IMR-90 (cell line): ENCODE measurements at regions not wholly inside any gene's neighbourhood (a gene's known extent, or its start where the extent isn't known, plus 50 kb on each side); places are given as distances from the start of the nearest gene placed in this dataset.

Experiments used
- ATAC-seq: fragments of 200-7000 bp; cut with Tn5 transposase; 2 replicates; pipeline ENCODE4 v1.9.1; 2020; ENCODE audit warnings: low read depth, mild to moderate bottlenecking, moderate library complexity
- BruUV-seq: library from RNA; stranded (reverse); fragments of 400-500 nt; replicated peaks from 2 replicates; lab custom pipeline; 2021; lab: Mats Ljungman, UMichigan
- CTCF ChIA-PET: fragments of 300-600 bp; formaldehyde crosslinking; extraction: SDS; loops from one replicate; lab custom pipeline; 2021; ENCODE audit warnings: antibody characterized with exemption; lab: Yijun Ruan, JAX
- POLR2A ChIA-PET: fragments of 300-600 bp; sonication (Branson Sonifier 250); formaldehyde crosslinking; loops from one replicate; lab custom pipeline; 2022; ENCODE audit warnings: antibody characterized with exemption; ENCODE audit not compliant: unreplicated experiment; lab: Charles Lee
- DNase-seq: peaks from one replicate; pipeline ENCODE4 v3.0.0; 2013
- H2AFZ ChIP-seq: replicated peaks from 2 replicates; pipeline ENCODE3; 2013; ENCODE audit warnings: low read length, mild to moderate bottlenecking; ENCODE audit not compliant: poor library complexity
- H2AK5ac ChIP-seq: 2 replicates; pipeline ENCODE4 v1.6.1; 2013; ENCODE audit warnings: low read depth, low read length, inconsistent platforms
- H2AK9ac ChIP-seq: replicated peaks from 2 replicates; pipeline ENCODE3; 2013; ENCODE audit warnings: mild to moderate bottlenecking, low read depth, low read length, moderate library complexity; ENCODE audit not compliant: poor library complexity
- H2BK120ac ChIP-seq: 2 replicates; pipeline ENCODE4 v1.6.1; 2013; ENCODE audit warnings: low read depth, low read length, inconsistent platforms
- H2BK15ac ChIP-seq: 3 replicates; pipeline ENCODE4 v1.6.1; 2013; ENCODE audit warnings: low read depth, low read length, inconsistent platforms
- H2BK20ac ChIP-seq: 2 replicates; pipeline ENCODE4 v1.6.1; 2013; ENCODE audit warnings: low read depth, mild to moderate bottlenecking, inconsistent platforms, low read length, moderate library complexity
- H2BK5ac ChIP-seq: 2 replicates; pipeline ENCODE4 v1.6.1; 2013; ENCODE audit warnings: mild to moderate bottlenecking, low read depth, low read length, inconsistent platforms; ENCODE audit not compliant: poor library complexity, severe bottlenecking
- H3K14ac ChIP-seq: replicated peaks from 2 replicates; pipeline ENCODE4 v1.6.1; 2013; ENCODE audit warnings: low read depth, low read length, inconsistent platforms
- H3K18ac ChIP-seq: 2 replicates; pipeline ENCODE4 v1.6.1; 2013; ENCODE audit warnings: low read depth, low read length, control low read depth
- H3K23ac ChIP-seq: 2 replicates; pipeline ENCODE4 v1.6.1; 2013; ENCODE audit warnings: low read depth, low read length, inconsistent platforms
- H3K27ac ChIP-seq: 2 replicates; pipeline ENCODE4 v1.5.1; 2013; ENCODE audit warnings: mild to moderate bottlenecking, control low read depth, low read length; ENCODE audit not compliant: insufficient read depth
- H3K27me3 ChIP-seq: 2 replicates; pipeline ENCODE4 v1.6.1; 2013; ENCODE audit warnings: low read length; ENCODE audit not compliant: control insufficient read depth, insufficient read depth
- H3K36me3 ChIP-seq: 2 replicates; pipeline ENCODE4 v1.6.1; 2013; ENCODE audit warnings: low read length, mixed read lengths; ENCODE audit not compliant: control insufficient read depth, insufficient read depth
- H3K4ac ChIP-seq: 2 replicates; pipeline ENCODE4 v1.6.1; 2013; ENCODE audit warnings: low read depth, low read length, inconsistent platforms
- H3K4me1 ChIP-seq: 2 replicates; pipeline ENCODE4 v1.6.1; 2013; ENCODE audit warnings: low read length, mixed read lengths; ENCODE audit not compliant: control insufficient read depth, insufficient read depth
- H3K4me2 ChIP-seq: 2 replicates; pipeline ENCODE4 v1.6.1; 2013; ENCODE audit warnings: low read depth, mild to moderate bottlenecking, control low read depth, low read length, moderate library complexity
- H3K4me3 ChIP-seq: 2 replicates; pipeline ENCODE4 v1.5.1; 2013; ENCODE audit warnings: low read depth, mild to moderate bottlenecking, control low read depth, low read length, moderate library complexity; ENCODE audit not compliant: insufficient read depth
- H3K56ac ChIP-seq: 2 replicates; pipeline ENCODE4 v1.6.1; 2013; ENCODE audit warnings: low read length, inconsistent platforms; ENCODE audit not compliant: insufficient read depth; ENCODE audit errors: extremely low read depth
- H3K79me1 ChIP-seq, 2 experiments: 2 replicates each; pipeline ENCODE4 v1.6.1; 2013; ENCODE audit warnings: low read length in 2 of 2, inconsistent platforms in 1 of 2, low read depth in 1 of 2
- H3K9ac ChIP-seq: 2 replicates; pipeline ENCODE4 v1.6.1; 2013; ENCODE audit warnings: low read depth, low read length, control low read depth
- H3K9me1 ChIP-seq: 2 replicates; pipeline ENCODE4 v1.6.1; 2013; ENCODE audit warnings: low read length, inconsistent platforms; ENCODE audit not compliant: insufficient read depth
- H3K9me3 ChIP-seq: 2 replicates; pipeline ENCODE4 v1.6.1; 2013; ENCODE audit warnings: low read length; ENCODE audit not compliant: control insufficient read depth, insufficient read depth
- H4K20me1 ChIP-seq: 2 replicates; pipeline ENCODE4 v1.6.1; 2013; ENCODE audit warnings: low read length, inconsistent platforms; ENCODE audit not compliant: insufficient read depth
- H4K5ac ChIP-seq: 2 replicates; pipeline ENCODE4 v1.6.1; 2013; ENCODE audit warnings: mild to moderate bottlenecking, low read depth, low read length, control low read depth
- H4K8ac ChIP-seq, 2 experiments: 2 replicates each; pipeline ENCODE4 v1.6.1; 2013; ENCODE audit warnings: low read depth in 2 of 2, low read length in 2 of 2, control low read depth in 1 of 2, inconsistent platforms in 1 of 2
- H4K91ac ChIP-seq: 2 replicates; pipeline ENCODE4 v1.6.1; 2013; ENCODE audit warnings: low read depth, low read length, inconsistent platforms; ENCODE audit not compliant: insufficient read depth
- BHLHE40 ChIP-seq: fragments of 150-350 bp; IDR thresholded peaks from 2 replicates; pipeline ENCODE4 v1.6.1; 2016; ENCODE audit warnings: mild to moderate bottlenecking, low read depth, low read length
- CEBPB ChIP-seq: IDR thresholded peaks from 2 replicates; pipeline ENCODE4 v1.6.1; 2012; ENCODE audit warnings: low read depth, low read length, improper control_type of control experiment
- CHD1 ChIP-seq: IDR thresholded peaks from 2 replicates; pipeline ENCODE4 v1.6.1; 2012; ENCODE audit warnings: low read depth, low read length, improper control_type of control experiment
- CTCF ChIP-seq: conservative IDR thresholded peaks from 2 replicates; pipeline ENCODE4 v1.5.1; 2012; ENCODE audit warnings: mild to moderate bottlenecking, low read depth, low read length, improper control_type of control experiment
- FOS ChIP-seq: fragments of 150-350 bp; IDR thresholded peaks from 2 replicates; pipeline ENCODE4 v1.6.1; 2016; ENCODE audit warnings: low read depth, low read length
- MXI1 ChIP-seq: IDR thresholded peaks from 2 replicates; pipeline ENCODE4 v1.6.1; 2012; ENCODE audit warnings: low read depth, mild to moderate bottlenecking, low read length, moderate library complexity, borderline replicate concordance
- NFE2L2 ChIP-seq: fragments of 150-350 bp; IDR thresholded peaks from 2 replicates; pipeline ENCODE4 v1.6.1; 2016; ENCODE audit warnings: low read depth, mild to moderate bottlenecking, low read length
- POLR2A ChIP-seq: IDR thresholded peaks from 2 replicates; pipeline ENCODE4 v1.6.1; 2012; ENCODE audit warnings: mild to moderate bottlenecking, low read depth, low read length
- RAD21 ChIP-seq: IDR thresholded peaks from 2 replicates; pipeline ENCODE4 v1.6.1; 2012; ENCODE audit warnings: low read length, improper control_type of control experiment
- RCOR1 ChIP-seq: IDR thresholded peaks from 2 replicates; pipeline ENCODE4 v1.6.1; 2012; ENCODE audit warnings: mild to moderate bottlenecking, low read length, improper control_type of control experiment; ENCODE audit not compliant: insufficient replicate concordance
- SMC3 ChIP-seq: fragments of 150-350 bp; IDR thresholded peaks from 2 replicates; pipeline ENCODE4 v1.6.1; 2016; ENCODE audit warnings: low read depth, mild to moderate bottlenecking, antibody characterized with exemption, low read length, moderate library complexity
- WGBS, 2 experiments: methylation state at CpG; one replicate each; pipeline versions ENCODE4 v1.1.5 to v1.1.7; 2013; ENCODE audit warnings: missing lambda C conversion rate in 2 of 2; ENCODE audit not compliant: insufficient read length in 1 of 2; ENCODE audit errors: extremely low coverage in 2 of 2; 5-methylcytosine and 5-hydroxymethylcytosine counted together
- dilution Hi-C: fragments of 300-500 bp; cut with HindIII; formaldehyde crosslinking; loops from one replicate; pipeline ENCODE4 v1.14.3; 2018; ENCODE audit warnings: low sequenced_read_pairs; ENCODE audit not compliant: unreplicated experiment
- in situ Hi-C: fragments of 300-500 bp; cut with MboI; formaldehyde crosslinking; loops from 3 replicates; pipeline ENCODE4 v1.14.3; 2019; ENCODE audit warnings: low sequenced_read_pairs, inconsistent platforms, mixed read lengths
- intact Hi-C: fragments of 100-400 bp; cut with micrococcal nuclease; formaldehyde crosslinking; loops from 2 replicates; pipeline ENCODE4 v1.10.0; 2022
- TF ChIP-seq, protein P1 (sequence below): fragments of 150-350 bp; IDR thresholded peaks from 2 replicates; pipeline ENCODE4 v1.6.1; 2016; ENCODE audit warnings: low read depth, mild to moderate bottlenecking, low read length, moderate library complexity, borderline replicate concordance

- TF ChIP-seq, protein P1, sequence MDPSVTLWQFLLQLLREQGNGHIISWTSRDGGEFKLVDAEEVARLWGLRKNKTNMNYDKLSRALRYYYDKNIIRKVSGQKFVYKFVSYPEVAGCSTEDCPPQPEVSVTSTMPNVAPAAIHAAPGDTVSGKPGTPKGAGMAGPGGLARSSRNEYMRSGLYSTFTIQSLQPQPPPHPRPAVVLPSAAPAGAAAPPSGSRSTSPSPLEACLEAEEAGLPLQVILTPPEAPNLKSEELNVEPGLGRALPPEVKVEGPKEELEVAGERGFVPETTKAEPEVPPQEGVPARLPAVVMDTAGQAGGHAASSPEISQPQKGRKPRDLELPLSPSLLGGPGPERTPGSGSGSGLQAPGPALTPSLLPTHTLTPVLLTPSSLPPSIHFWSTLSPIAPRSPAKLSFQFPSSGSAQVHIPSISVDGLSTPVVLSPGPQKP = no peak
Measured at GRCh38 chr18:6482198-6482977, 67.7 kb upstream of the L3MBTL4 start (continued).

DNA sequence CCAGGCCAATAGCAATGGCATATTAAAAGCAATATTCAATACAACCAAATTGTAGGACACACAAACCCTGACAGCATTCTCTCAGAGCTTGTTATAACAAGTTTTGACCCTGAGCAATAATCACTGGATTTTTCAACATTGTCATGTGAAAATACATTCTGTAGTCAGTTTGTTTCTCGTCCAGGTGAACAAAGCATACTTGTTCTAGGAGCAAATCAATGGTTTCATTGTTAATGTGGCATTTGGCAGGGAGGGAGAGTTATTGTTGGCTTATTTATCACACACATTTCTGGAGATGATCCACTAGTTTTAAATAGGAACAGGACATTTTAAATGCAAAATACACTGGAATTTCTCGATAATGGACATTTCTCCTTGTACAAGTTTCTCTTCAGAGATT lies 69.9 kb upstream of the L3MBTL4 start:
- Histone ChIP-seq H2AK9ac (no peak overlapping the region), H2BK15ac (no peak overlapping the region), H2BK20ac (no peak overlapping the region), H4K8ac (no peak overlapping the region), H3K56ac (no peak overlapping the region), H3K9ac (no peak overlapping the region), H2BK120ac (no peak overlapping the region), H3K4ac (no peak overlapping the region), H3K27ac (no peak overlapping the region), H4K91ac (no peak overlapping the region), H3K18ac (no peak overlapping the region), H4K5ac (no peak overlapping the region), H3K4me1 (no peaks in the 10 kb centered on the region), H3K23ac (no peak overlapping the region), H3K27me3 (peaks cover 2% of the 10 kb centered on the region; the same call in 1 of the 2 replicates), H2AK5ac (no peak overlapping the region), H2BK5ac (no peak overlapping the region), H3K79me1 (no peaks in the 10 kb centered on the region), H3K9me3 (no peaks in the 10 kb centered on the region), H3K14ac (no peak overlapping the region), H4K20me1 (no peaks in the 10 kb centered on the region), H3K36me3 (no peaks in the 10 kb centered on the region), H3K4me2 (no peak overlapping the region), H2AFZ (no peak overlapping the region), H3K9me1 (no peaks in the 10 kb centered on the region), H3K4me3 (no peak overlapping the region)
- intact Hi-C loops (loop anchor here (5.0 kb wide), 1 partner anchor 267 kb away; no protein-coding TSS in a partner anchor), dilution Hi-C loops (no loop called here), in situ Hi-C loops (no loop called here)
- ATAC-seq = no peak
- no TSS peak for BruUV-seq
- no peak for DNase-seq
- WGBS, 2 experiments = no CpG with 5 or more reads among the region's 2 CpGs
- ChIA-PET POLR2A (no interaction called here), CTCF (no interaction called here)
- TF ChIP-seq RAD21 (no peak), SMC3 (no peak), POLR2A (no peak), CHD1 (no peak), CEBPB (no peak), BHLHE40 (no peak), RCOR1 (no peak), NFE2L2 (no peak), MXI1 (no peak), FOS (no peak), CTCF (no peak)
- TF ChIP-seq, protein P1 = no peak
